ENCODE measurements at regions not wholly inside any gene's neighbourhood (a gene's known extent, or its start where the extent isn't known, plus 50 kb on each side); places are given as distances from the start of the nearest gene placed in this dataset.

DNA sequence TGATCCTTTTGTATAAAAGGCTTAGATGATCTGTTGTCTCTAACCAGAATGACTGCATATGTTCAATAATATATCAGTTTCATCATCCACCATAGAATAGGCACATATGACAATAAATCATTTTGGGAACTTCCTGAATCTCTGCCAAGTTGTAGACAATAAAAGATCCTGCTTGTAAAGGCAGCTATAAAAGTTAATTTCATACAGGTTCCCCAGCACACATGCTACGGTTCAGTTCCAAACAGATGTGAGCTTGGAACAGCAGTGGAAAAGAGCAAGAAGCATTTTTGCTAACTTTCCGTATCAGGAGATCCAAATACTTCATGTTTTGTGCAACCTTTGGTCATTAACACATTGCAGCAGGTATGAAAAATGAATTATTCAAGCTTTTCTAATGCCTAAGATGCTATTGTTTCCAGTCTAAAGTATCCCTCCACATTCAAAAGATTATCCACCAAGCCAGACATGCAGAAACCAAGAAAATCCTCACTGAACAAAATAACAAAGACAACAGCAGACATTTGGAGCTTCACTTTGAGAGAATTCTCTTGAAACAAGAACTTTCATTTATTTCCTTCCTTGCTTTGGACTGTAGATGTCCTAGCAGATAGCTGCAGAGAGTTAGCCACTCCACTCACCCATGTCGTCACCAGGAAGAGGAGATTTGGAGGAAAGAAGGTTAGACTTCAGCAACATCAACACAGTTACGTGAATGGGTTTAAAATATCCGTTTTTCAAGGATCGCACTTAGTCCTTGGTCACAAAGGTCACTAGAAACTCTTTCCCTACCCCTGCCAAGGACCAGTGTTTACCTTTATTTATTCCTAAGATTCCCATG is 453.5 kb upstream of the JARID2 start:
- DNase-seq (ENCODE audit: low read depth): no peak

DNA sequence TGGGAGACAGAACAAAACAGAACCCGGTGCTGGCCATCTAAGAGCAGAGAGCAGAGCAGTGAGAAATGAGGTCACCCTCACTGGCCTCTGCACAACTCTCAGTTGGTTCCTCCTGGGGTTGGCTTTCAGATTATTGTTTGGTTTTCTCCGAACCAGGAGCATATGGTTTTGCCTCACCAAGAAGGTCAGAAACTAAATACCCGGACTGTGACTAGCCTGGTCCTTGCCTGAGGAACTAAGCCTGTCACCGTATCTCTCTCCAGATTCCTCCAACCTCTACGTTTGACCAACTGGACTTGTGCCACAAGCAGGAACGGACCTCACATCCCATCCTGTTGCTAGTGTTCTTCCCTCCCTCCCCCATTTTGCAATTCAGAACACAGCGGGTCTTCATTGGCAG is 450.4 kb upstream of the JARID2 start:
- no peak for DNase-seq (ENCODE audit: low read depth)

DNA sequence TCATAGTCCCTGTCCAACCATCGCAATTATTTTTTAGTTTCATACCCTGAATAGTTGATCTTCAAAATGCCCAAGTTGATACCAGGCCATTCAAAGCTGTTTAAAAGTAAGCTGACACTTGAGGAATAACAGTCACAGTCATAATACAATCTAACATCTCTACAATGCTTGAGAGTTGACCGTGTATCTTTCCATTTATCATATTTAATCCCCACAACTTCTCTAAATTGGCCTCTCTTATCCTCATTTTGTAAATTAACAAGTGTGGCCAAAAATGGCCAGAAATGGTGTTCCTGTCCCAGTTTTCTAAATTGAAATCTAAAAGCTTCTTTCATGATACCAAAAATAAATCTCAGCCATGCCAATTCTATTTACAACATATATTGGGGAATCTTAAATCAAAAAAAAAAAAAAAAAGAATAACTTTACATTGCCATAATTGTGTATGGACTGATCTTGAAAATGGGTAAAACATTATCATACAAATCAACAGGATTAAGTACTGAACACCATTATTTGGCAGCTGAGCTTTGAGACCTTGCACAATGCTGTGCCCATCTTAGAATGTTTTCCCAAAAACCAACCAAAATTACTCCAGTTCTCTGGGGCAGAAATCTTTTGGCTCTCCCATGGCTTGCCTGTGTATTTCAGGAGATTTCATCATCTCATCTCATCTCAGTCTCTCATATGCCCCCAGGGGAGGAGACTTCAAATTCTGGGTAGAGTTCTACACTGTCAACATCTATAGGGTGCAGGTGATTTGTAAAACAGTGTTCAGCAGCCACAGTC is 448.7 kb upstream of the JARID2 start:
- DNase-seq (ENCODE audit: low read depth): no peak

DNA sequence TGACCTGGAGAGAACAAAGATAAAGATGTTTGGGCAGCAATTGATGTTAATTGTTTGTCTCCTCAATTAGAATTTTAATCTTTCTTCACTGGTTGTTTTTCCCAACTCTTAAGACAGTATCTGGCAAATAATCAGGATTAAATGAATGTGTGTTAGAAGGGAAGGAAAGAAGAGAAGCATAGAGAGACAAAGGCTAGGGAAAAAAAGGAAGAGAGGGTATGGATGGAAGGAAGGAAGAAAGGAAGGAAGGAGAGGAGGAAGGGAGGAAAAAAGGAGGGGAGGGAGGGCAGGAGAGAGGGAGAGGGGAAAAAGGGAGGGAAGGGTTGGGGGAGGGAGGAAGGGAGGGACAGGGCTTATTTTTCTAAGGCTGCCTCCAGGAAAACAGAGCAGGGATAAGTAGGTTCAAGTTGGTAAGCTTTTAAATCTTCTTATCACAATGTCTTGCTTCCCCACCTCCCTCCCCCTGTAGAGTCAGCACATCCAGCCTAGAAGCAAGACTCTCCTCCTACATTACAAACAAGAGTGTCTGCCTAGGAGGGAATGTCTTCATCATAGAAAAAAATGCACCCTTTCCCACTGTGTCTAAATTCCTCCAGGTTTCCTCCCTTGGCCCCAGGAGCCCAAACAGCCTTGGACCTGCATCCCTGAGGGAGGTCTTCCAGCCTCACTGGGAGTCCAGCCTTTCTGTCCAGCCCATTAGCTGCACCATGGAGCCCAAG is 447.8 kb upstream of the JARID2 start:
- no peak for DNase-seq (ENCODE audit: low read depth)

DNA sequence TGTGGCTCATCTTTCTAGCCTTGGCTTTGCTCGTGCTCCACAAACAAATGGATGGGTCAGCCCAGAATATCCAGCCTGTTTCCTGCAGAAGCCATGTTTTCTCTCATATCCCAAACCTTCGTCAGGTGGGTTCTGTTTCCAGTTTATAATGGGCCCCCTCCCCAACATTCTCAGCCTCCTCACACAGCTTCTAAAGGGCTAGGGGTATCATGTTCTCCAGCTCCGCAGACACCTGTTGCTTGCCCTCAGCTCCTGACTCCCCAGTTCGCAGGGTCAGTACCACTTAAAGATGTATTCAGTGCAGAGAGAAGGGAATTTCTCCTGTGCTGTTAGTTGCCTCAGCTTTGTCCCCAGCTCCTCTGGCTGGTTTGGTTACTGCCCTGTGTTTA is 447.3 kb upstream of the JARID2 start:
- DNase-seq (ENCODE audit: low read depth): no peak

DNA sequence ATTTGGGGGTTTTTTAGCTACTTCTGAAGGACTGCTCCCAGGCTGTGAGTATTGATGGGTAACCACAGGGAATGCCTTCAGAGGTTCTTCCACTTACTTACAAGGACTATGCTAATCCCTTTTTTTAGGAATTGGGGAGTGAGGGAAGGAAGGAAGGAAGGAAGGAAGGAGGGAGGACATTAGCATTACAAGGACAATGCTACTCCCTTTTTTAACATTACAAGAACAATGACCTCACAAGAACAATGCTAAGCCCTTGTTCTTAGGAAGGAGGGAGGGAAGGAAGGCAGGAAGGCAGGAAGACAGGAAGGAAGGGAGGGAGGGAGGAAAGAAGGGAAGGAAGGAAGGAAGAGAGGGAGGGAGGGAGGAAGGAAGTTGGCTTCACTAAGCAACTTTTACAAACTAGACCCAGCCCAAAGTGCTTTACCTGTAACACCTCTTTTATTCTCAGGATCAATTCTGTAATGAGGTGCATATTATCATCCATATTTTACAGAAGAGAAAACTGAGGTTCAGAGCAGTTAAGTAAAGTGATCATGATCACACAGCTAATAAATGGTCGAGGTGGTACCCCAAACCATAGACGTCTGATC is 446.8 kb upstream of the JARID2 start:
- DNase-seq (ENCODE audit: low read depth): no peak

DNA sequence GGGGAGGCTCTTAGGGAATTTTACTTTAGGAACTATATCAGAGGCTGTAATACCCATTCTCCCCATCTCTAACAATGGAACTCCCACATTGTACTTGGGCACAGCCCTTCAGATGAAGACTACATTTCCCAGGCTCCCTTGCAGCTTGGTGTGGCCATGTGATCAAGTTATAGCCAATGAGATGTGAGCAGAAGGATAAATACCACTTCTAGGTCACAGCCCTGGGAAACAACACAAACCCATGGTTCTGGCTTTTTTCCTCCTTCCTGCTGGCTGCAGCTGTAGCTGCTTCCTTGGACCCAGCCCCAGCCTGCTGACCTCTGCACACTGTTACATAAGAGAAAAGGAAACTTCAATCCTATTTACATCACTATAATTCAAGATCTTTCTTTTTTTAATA is 445.9 kb upstream of the JARID2 start:
- no peak for DNase-seq (ENCODE audit: low read depth)

DNA sequence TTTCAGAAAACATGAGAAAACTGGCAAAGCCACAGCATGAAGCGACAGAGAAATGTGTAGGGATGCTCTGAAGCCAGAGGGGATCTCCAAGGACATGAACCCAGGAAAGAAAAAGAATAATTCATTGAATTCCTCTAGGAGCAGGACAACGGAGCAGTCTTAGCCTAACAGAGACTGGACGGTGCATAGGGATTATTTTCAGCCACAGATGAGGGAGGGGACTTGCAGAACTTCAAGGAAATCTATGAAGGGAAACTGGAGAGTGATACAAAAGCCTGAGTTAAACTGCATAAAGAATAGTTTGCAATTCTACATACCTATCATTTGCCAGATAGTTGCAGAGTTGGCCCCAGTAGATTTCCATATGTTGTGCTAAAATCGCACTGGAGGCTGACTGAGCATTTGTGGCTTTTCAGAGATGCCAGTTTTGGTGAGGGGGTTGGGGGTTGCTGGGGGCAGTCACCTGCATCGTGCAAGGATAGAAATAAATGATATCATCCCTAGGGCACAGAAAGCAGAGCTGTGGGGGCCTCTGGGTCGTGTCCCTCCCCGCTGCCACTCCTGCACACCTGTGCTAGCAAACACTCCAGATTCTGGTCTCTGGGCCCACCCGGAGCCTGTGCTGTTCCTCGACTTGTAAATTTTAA is 443.2 kb upstream of the JARID2 start:
- DNase-seq (ENCODE audit: low read depth): no peak

DNA sequence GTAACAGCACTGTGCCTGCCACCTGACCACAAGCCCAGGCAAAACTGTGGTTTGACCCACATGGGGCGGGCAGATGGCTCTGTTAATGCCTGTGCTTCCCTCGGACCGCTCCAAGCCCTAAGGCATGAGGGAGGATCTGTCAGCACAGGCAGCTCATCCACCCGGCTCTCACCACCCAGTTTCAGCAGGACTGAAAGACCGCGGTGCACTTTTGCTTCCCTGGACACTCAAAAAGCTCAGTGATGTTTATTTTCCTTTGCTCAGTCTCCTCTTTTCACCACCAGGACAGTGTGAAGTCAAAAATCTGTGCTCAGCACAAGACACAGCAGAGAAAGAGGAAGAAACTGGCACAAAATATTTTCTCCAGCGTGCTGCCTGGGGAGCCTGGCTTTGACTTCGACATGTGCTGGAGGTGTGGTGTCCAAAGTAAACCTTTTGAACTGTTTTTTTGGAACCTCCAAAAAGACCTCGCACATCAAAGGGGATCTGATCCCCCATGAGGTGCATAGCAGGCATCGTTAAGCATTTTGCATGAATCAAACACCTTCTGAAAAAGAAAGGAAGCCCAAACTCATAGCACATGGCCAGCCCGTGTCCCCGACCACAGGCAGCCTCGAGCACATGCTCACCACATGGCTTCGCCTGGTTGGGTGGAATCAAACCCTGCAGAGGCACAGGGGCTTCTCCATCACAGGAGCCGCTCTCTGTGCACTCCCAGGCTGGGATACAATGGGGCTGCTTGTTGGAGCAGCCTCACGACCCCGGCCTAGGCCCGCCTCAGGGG is 441.7 kb upstream of the JARID2 start:
- DNase-seq (ENCODE audit: low read depth): no peak

DNA sequence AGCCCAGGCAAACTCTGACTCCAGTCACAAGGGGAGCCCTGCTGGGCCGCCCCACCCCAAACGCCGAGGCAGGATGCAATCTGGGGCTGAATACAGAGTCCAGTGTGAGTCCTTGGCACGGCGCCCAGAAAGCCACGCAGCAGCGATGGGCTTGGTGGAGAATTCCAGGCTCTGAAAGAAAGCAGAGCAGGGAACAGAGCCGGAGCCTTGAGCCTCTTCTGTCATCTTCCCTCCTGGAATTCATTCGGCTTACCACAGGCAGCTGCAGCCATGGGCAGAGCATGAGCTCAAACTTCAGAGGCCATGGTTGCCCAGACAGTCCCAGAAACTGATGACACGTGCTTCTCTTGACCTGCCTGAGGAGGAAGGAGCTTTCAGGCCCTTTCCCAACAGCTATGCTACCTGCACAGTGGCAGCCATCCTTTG is 441.1 kb upstream of the JARID2 start:
- no peak for DNase-seq (ENCODE audit: low read depth)

DNA sequence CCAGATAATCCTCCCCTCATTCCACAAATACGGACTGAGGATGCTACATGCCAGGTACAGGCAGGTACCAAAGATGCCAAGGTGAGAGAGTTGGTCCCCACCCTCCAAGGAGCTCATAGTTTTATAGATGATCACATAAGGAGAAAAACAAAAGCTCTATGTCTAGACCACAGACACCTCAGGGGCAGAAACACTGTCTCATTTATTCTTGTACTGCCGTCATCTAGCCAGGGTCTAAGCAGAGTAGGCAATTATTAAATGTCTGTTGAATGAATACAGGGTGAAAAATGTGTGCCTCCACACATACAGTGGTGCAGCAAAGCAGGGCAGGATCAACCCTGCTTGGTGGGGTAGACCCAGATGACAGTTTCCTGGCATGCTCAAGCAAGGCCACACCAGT is 439.8 kb upstream of the JARID2 start:
- no peak for DNase-seq (ENCODE audit: low read depth)

DNA sequence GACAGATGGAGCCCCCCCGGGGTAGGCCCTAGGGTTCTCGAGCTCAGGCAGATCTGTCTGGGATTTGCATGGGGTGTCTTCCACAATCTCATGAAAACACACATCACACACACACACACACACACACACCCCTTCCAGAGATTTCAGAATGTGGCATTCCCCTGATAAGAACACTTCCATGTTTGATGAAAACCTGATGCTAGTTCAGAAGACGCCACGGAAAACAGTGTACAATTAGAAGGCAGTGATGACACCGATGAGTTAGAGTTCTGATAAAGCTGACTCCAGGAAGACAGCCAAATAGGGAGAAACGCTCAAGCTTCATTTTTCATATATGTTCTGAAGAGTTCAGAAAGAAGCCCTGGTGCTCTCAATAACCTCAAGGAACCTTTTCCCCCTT is 438.7 kb upstream of the JARID2 start:
- DNase-seq (ENCODE audit: low read depth): no peak

DNA sequence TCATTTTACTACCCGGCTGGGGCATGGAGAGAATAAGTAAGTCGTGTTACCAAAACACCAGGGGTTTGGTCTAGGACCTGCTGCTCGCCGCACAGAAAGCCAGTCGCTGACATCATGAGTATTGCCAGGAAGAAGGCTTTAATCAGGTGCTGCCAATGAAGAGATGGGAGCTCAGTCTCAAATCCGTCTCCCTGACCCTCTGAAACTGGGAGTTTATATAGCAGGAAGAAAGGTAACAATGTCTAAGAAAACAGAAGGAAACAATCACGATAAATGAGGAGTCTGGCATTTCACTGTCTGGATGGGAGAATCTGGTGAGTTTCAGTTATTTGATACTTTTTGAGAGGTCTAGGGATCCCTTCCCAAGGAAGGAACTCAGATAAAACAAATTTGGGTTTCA is 437.9 kb upstream of the JARID2 start:
- DNase-seq (ENCODE audit: low read depth): no peak

DNA sequence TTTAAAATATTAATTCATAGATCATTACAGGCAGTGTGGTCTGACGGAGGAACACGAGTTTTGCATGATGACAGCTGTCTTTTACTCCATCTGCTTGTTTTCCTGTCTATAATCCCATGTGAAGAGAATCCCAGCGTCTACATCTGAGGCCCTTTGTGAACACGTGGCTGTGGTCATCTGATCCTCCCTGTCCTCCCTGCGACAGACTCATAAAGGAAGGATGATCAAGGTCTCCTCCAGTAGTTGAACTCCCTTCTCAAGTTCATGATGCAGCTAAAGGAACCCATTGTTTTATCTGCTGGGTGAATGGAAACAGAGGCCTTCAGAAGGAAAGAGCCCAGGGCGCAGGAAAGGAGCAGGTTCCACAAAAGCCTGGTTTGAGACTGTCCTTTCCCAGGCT is 435.8 kb upstream of the JARID2 start:
- no peak for DNase-seq (ENCODE audit: low read depth)

DNA sequence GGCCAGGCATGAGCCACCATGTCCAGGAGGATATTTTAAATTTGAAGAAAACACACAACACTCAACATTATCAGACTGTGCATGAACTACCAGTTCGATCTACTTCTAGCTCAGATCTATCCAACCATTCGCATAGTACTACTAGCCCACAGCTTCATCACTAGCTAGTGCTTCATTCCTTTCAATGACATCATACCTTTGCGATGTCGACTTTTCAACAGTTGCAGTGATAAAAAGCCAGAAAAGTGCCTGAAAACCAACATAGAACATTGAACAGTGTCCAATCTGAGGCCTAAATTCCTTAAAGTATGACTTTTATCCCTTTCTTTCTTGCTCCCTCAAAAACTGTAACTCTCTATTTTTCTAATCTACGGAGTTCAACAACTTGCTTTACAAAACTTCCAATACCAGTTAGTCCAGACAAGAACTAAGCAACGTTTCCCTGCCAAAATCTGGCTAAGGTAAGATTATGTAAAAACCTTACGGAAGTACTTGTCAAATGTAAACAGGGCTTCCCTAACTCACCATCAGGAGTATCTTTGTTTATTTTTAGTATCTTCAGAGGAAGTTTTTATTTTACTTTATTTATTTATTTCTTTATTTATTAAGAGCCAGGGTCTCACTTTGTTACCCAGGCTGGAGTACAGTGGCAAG is 434.0 kb upstream of the JARID2 start:
- no peak for DNase-seq (ENCODE audit: low read depth)

DNA sequence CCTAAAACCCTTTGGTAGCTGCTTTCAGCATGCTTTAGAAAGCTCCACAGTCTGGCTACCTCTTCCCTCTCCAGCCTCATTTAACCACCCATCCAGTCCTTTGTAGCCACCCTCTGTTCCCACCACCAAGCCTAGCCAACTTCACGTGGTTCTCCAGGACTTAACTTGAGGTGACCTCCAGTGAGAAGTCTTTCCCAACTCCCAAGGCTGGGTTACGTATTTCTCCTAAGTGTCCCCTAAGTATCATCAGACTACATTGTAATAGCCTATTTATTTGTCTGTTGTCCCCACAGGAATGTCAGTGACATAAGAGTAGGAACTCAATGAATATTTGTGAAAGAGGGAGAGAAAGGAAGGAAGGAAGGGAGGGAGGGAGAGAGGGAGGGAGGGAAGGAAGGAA is 431.9 kb upstream of the JARID2 start:
- no peak for DNase-seq (ENCODE audit: low read depth)

DNA sequence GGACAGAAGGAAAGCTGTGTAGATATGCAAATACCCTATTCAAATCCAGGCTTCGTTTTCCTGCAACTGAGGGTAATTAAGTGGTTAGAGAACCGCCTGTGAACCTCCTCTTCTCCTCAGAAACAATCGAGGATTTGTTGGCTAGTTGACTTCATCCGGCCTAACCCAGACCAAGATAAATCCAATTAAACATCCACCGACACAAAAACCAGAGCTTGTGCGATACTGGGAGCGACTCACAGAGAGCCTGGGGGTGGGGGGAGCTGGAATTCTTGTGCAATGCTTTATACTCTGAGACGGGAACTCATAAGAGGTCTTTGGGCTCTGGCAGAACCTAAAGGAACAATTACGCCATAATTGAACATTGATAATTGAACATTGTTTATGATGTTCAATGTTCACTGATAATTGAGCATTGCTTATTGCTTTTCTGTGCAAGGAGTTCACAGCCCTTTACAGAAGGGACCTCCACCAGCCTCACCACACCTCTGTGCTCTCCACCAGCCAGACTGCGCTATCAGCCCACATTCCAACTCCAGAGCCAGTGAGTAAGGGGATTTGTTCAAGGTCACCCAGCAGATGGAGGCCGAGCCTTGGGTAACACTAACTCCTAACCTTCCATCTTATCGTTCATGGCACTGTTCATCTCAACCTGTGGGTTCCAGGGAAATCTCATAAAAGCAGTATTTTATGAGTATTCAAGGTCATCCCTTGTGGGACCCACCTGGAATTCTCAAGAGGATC is 429.6 kb upstream of the JARID2 start:
- no peak for DNase-seq (ENCODE audit: low read depth)

DNA sequence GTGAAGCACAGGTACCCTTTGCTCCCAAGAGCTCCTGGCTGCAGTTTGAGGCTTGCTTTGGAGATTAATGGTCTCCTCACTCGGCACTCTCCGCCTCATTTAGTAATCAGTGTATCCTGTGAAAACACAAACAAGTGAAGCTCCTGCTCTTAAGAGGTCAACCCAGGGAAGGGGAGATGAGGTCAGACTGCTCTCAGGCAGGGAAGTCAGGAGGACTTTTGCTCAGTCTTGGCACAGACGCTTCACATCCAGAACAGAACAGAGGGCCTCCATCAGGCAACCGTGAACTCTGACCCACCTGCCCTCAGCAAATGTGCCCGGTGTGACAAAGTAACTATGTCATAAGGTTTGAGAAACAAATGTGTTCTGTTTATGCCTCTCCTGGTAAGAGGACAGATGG is 428.8 kb upstream of the JARID2 start:
- DNase-seq (ENCODE audit: low read depth): no peak

DNA sequence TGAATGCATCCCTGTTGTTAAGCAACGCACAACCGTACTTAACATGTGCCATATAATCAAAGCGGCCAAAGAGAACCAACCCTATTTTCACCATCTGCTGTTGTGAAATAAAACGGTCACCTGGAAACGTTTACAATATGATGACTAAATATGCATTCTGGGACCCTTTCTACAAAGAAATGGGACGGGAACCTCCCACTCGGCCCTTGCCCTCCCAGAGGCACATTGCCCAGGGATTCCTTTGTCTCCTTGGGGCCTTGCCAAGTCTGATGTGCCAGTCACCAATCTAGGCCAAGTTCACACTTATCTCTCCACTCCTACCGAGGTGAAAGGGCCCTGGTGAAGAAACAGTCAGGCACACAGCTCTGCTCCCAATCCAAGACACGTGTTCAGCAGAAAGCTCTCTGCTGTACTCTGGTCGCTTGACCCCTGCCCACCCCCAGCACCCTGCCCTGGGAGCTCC is 427.4 kb upstream of the JARID2 start:
- DNase-seq (ENCODE audit: low read depth): no peak

DNA sequence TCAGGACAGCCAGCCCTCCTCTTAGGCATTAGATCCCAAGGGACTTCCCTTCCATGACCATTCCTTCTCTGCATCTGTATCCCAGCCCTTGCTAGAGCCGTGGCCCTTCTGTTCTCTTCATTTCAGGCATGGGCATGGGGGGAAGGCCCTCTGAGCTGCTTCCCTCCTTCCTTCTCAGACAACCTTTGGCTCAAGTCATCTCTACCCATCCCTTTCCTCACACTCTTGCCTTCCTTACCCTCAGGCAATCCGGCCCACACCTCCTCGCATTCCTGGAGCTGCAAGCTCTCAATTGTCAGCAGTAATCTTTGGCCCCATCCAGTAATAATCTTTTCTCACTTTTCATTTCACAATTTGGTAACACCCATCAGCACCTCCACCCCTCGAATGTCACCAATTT is 426.9 kb upstream of the JARID2 start:
- DNase-seq (ENCODE audit: low read depth): no peak
